Large intestine (tissue), 3 donors: ENCODE measurements at regions not wholly inside any gene's neighbourhood (a gene's known extent, or its start where the extent isn't known, plus 50 kb on each side); places are given as distances from the start of the nearest gene placed in this dataset.
A peak's percentile ranks its signal among the peaks of the same experiment; 100 is the strongest.
"Not testable (repeated sequence)": the region's sequence is repeated elsewhere in the genome, so short reads cannot be mapped to it uniquely, and the experiment has no call there.

ENCODE experiments used
- DNase-seq, 2 donors: peaks; one replicate each; pipeline versions ENCODE4 v3.0.0 to v3.0.0-alpha.2; 2013
- H3K27ac ChIP-seq: one replicate; pipeline ENCODE4 v1.5.1; 2013; ENCODE audit warnings: low read length
- H3K27me3 ChIP-seq: 2 replicates; pipeline ENCODE4 v1.6.1; 2013; ENCODE audit warnings: low read length; ENCODE audit not compliant: control insufficient read depth, insufficient read depth
- H3K36me3 ChIP-seq: 2 replicates; pipeline ENCODE4 v1.6.1; 2013; ENCODE audit warnings: low read length; ENCODE audit not compliant: control insufficient read depth, insufficient read depth
- H3K4me1 ChIP-seq: one replicate; pipeline ENCODE4 v1.6.1; 2013; ENCODE audit warnings: low read length; ENCODE audit not compliant: control insufficient read depth, insufficient read depth
- H3K4me3 ChIP-seq: one replicate; pipeline ENCODE4 v1.5.1; 2013; ENCODE audit warnings: low read length
- H3K9me3 ChIP-seq: one replicate; pipeline ENCODE4 v1.6.1; 2013; ENCODE audit warnings: mild to moderate bottlenecking, low read depth, low read length, moderate library complexity; ENCODE audit not compliant: control insufficient read depth
- WGBS: methylation state at CpG from one replicate; pipeline ENCODE4 v1.1.5; 2013; ENCODE audit warnings: low lambda C conversion rate; ENCODE audit not compliant: insufficient coverage; 5-methylcytosine and 5-hydroxymethylcytosine counted together

- not testable (repeated sequence) for H3K4me3 ChIP-seq, H3K9me3 ChIP-seq, H3K36me3 ChIP-seq, DNase-seq, H3K27me3 ChIP-seq, H3K4me1 ChIP-seq, H3K27ac ChIP-seq
- 90% methylated on average over 2 of the region's 3 CpGs for WGBS
Measured at GRCh38 chr13:109979676-109980075, 193.3 kb upstream of the IRS2 start.

DNA sequence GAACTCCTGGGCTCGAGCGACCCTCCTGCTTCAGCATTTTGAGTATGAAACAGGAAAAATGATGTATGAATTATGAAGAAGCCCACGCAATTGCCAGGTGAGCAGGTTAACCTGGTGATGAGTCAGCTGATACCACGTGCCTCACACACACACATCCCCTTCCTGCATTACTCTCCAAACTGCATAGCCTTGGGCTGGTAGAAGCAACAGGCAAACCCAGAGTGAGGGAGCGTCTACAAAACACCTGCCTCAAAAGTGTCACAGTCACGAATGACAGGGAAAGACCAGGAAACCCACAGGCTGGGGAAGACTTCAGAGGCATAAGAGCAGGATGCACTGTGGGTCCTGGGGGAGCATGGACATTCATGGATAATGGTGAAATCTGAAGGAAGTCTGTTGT, 192.8 kb upstream of the IRS2 start:
- Histone ChIP-seq H3K27ac (no peak overlapping the region), H3K4me3 (no peak overlapping the region), H3K4me1 (no peaks in the 10 kb centered on the region), H3K9me3 (no peaks in the 10 kb centered on the region), H3K27me3 (no peaks in the 10 kb centered on the region), H3K36me3 (no peaks in the 10 kb centered on the region)
- WGBS, result no CpG with 5 or more reads among the region's 6 CpGs
- no peak for DNase-seq

- no peak for DNase-seq
- no CpG with 5 or more reads among the region's 11 CpGs for WGBS
- no peaks in the 10 kb centered on the region for H3K36me3 ChIP-seq
Measured at GRCh38 chr13:109977212-109977968, 191.0 kb upstream of the IRS2 start.

GRCh38 chr13:109976206-109976997, 190.0 kb upstream of the IRS2 start:
- Histone ChIP-seq H3K4me3 (no peak overlapping the region), H3K27ac (no peak overlapping the region), H3K4me1 (no peaks in the 10 kb centered on the region), H3K27me3 (no peaks in the 10 kb centered on the region), H3K9me3 (no peaks in the 10 kb centered on the region), H3K36me3 (no peaks in the 10 kb centered on the region)
- DNase-seq, result peak in 1 of 2 donors; percentile 10
- no CpG with 5 or more reads among the region's 9 CpGs for WGBS

More at GRCh38 chr13:109977212-109977968, 191.0 kb upstream of the IRS2 start:
- H3K27me3 ChIP-seq, result no peaks in the 10 kb centered on the region
- no peaks in the 10 kb centered on the region for H3K4me1 ChIP-seq
- H3K4me3 ChIP-seq, result no peak overlapping the region
- H3K27ac ChIP-seq, result no peak overlapping the region
- no peaks in the 10 kb centered on the region for H3K9me3 ChIP-seq

DNA sequence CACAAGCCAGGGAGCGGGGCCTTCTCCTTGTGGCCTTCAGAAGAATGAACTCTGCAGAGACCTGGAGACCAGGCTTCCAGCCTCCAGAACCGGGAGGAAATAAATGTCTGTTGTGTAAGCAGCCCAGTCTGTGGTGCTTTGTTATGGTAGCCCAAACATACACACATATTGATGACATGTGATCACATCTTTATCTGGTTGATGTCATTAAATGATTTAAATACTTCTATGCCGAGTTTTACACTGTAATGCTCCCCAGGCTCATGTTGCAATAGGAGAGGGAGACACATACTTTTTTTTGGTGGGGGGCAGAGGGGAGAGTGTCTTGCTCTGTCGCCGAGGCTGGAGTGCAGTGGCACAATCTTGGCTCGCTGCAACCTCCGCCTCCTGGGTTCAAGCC, 188.0 kb upstream of the IRS2 start:
- H3K27ac ChIP-seq, result no peak overlapping the region
- H3K36me3 ChIP-seq, result no peaks in the 10 kb centered on the region
- no peak for DNase-seq
- H3K4me1 ChIP-seq, result no peaks in the 10 kb centered on the region
- H3K9me3 ChIP-seq, result no peaks in the 10 kb centered on the region
- no peak overlapping the region for H3K4me3 ChIP-seq
- no CpG with 5 or more reads among the region's 7 CpGs for WGBS
- no peaks in the 10 kb centered on the region for H3K27me3 ChIP-seq

DNA sequence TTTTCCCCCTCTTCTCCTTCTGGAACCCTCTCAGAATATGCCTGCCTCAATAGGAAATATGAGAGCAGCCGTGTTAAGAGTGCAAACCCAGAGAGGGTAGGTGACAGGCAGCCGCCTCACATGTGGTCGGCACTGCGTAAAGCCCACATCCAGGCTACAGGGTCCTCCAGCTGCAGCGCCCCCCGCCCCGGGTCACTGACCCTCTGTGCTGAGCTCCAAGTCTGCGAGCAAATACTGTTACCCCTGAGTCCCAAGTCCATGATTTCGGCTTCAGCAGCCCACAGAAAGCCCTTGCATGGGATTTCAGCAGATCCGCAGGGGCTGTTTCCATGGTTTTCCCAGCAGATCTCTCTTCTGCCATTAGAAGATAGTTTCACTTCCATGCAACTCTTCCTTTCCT, 186.9 kb upstream of the IRS2 start:
- Histone ChIP-seq H3K27ac (no peak overlapping the region), H3K4me3 (no peak overlapping the region), H3K36me3 (no peaks in the 10 kb centered on the region), H3K4me1 (no peaks in the 10 kb centered on the region), H3K27me3 (no peaks in the 10 kb centered on the region), H3K9me3 (no peaks in the 10 kb centered on the region)
- no peak for DNase-seq
- no CpG with 5 or more reads among the region's 10 CpGs for WGBS

DNA sequence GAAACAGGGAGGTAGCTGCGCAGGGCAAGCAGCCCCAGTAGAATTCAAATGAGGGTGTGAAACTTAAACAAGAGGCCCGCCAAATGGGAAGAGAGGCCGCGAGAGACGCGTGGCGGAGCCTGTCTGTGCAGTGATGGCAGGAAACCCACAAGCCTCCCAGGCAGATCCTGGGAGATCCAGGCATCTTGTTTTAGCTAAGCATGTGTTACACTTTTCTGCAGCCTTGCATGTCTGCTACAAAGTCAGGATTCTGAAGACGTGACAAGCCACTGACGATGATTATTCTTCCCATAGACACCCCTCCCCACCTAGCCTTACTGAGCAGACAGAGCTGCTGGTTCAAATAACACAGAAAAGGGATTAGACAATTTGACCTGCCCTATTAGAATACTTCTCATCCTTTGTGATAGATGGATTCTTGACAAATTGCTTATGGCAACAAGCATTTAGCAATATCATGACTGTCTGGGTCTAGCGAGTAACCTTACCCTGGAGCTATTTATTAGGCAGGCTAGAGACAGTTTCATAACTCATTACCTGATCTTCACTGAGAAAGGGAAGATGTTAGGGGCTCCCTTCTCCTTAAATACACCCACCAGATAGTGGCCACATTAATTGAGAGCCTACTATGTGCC, 185.2 kb upstream of the IRS2 start:
- H3K27ac ChIP-seq, result no peak overlapping the region
- H3K4me3 ChIP-seq, result no peak overlapping the region
- H3K9me3 ChIP-seq, result no peaks in the 10 kb centered on the region
- DNase-seq, result no peak
- no peaks in the 10 kb centered on the region for H3K27me3 ChIP-seq
- WGBS, result no CpG with 5 or more reads among the region's 10 CpGs
- no peaks in the 10 kb centered on the region for H3K36me3 ChIP-seq
- no peaks in the 10 kb centered on the region for H3K4me1 ChIP-seq

- H3K9me3 ChIP-seq, result no peaks in the 10 kb centered on the region
- H3K27me3 ChIP-seq, result no peaks in the 10 kb centered on the region
- no CpG with 5 or more reads among the region's 7 CpGs for WGBS
- no peaks in the 10 kb centered on the region for H3K36me3 ChIP-seq
- no peak for DNase-seq
- H3K27ac ChIP-seq, result no peak overlapping the region
- H3K4me3 ChIP-seq, result no peak overlapping the region
- no peaks in the 10 kb centered on the region for H3K4me1 ChIP-seq
Measured at GRCh38 chr13:109971006-109971405, 184.6 kb upstream of the IRS2 start.

GRCh38 chr13:109968876-109969577, 182.6 kb upstream of the IRS2 start:
- DNase-seq, result no peak
- no peaks in the 10 kb centered on the region for H3K9me3 ChIP-seq
- WGBS, result 100% methylated on average over 2 of the region's 12 CpGs
- no peak overlapping the region for H3K27ac ChIP-seq
- no peaks in the 10 kb centered on the region for H3K36me3 ChIP-seq
- no peaks in the 10 kb centered on the region for H3K27me3 ChIP-seq
- no peaks in the 10 kb centered on the region for H3K4me1 ChIP-seq
- H3K4me3 ChIP-seq, result no peak overlapping the region

DNA sequence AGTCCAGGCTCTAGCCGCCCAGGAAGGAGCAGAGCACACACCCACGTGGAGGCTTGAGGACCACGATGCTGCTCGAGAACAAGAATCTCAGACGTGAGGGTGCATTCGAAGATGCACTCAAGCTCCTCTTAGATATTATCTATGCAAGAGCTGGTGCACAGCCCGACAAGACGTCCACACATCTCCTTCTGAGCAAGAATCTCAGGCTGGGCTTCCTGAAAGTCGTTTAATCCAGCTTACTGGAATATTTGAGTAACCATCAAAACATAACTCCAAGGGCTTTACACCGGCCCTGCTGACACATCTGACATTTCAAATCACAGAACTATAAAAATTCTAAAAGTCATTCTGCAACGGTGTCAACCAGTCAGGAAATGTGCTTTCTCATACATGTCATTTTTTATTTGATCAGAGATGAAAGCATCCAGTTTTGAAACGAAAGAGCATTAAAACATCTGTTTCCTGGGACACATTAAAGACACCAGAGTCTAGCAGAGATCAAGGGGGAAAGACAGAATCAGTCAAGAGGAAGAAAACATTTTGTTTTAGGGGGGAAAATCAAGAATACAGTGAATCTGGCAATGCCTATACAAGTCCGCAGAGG, 177.7 kb upstream of the IRS2 start:
- no peaks in the 10 kb centered on the region for H3K9me3 ChIP-seq
- H3K4me3 ChIP-seq, result no peak overlapping the region
- no peaks in the 10 kb centered on the region for H3K4me1 ChIP-seq
- no peaks in the 10 kb centered on the region for H3K36me3 ChIP-seq
- no peak overlapping the region for H3K27ac ChIP-seq
- no peak for DNase-seq
- H3K27me3 ChIP-seq, result peaks cover 2% of the 10 kb centered on the region
- 60% methylated on average over 2 of the region's 13 CpGs for WGBS
